ENCODE measurements at regions not wholly inside any gene's neighbourhood (a gene's known extent, or its start where the extent isn't known, plus 50 kb on each side); places are given as distances from the start of the nearest gene placed in this dataset.
"Not testable (repeated sequence)": the region's sequence is repeated elsewhere in the genome, so short reads cannot be mapped to it uniquely, and the experiment has no call there.

DNA sequence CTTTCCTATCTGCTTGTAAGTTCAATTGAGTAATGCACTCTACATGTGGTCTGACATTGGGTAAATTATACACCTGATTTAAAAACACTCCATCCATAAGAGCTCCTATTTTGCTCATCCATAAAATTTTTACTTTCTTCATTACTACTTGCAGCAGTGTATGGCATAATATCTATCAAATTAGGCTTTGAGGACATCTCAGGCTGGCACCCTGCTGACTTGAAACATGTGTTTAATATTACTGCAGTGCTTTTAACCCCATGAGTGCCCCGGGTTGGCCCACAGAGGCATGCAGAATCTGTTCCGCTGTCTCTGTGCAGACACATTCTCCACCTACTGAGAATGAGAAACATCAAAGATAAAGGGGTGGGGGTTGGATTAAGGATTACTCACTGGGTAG is 249.9 kb upstream of the DNAJC19 start:
- DNase-seq = no peak

DNA sequence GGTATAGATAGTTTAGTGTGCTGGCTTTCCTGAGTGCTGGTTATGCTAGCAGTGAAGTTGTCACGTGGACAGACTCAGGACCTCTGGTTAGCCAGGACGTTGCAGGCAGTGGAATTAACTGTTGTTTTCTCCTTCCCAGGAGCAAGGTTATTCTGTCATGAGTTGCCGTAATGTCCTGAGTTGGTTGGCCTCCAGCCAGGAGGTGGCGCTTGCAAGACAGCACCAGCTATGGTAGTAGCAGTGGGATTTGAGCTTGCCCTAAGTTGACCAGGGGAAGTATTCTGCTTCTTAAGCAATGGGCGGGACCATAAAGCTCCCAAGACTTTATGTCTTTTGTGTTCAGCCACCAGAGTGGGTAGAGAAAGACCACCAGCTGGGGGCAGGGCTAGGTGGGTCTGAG is 240.7 kb upstream of the DNAJC19 start:
- no peak for DNase-seq

DNA sequence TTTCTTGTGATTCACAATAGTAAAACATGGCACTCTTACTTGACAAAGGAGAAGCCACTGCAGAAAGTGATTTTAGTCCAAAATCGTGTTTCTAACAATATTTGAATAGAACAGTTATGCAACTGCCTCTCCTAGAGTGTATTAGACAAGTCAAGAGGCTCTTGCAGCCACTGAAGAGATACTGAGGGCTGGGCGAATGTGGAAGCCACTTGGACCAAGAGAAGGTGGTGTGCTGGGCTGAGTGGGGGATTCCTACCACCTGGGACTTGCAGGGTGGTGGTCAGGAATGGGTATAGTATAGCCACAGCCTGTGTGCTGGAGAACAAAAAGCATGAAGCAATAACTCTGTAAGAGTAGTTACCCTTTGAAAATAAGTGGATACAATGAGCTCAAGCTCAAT is 223.8 kb upstream of the DNAJC19 start:
- no peak for DNase-seq

DNA sequence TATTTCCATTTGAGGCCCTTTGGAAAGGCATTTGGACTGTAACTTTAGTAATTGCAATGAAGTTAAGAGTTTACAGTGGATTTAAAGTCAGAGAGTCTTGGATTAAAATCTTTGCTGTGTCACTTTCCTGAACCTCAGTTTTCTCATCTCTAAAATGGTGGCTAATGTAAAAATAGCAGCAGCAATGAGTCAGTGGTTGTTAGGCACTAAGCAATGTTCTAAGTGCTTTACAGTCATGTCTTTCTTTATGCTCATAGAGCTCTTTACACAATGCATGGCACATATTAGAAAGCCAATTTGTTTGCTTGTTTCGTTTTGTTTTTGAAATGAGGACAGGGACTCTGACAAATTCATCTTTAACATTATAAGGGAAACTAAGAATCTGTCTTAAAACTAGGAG is 222.7 kb upstream of the DNAJC19 start:
- DNase-seq = no peak

DNA sequence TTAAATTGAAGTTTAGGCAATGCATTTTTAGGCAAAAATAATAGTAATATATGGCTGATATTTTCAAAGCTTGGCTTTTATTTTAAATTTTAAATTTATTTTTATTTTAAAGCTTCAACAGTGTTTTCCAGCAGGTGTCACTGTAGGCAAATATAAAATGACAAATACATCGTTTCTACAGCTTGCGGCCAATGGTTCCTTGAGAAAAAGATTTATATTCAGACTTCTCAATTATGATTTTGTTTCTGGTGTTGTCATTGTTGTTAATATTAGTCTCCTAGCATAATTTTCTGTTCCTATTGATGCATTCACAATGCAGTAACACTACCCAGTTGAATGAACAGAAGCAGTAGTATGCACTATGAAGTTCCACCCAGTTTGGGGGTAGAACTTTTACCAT is 220.7 kb upstream of the DNAJC19 start:
- no peak for DNase-seq

DNA sequence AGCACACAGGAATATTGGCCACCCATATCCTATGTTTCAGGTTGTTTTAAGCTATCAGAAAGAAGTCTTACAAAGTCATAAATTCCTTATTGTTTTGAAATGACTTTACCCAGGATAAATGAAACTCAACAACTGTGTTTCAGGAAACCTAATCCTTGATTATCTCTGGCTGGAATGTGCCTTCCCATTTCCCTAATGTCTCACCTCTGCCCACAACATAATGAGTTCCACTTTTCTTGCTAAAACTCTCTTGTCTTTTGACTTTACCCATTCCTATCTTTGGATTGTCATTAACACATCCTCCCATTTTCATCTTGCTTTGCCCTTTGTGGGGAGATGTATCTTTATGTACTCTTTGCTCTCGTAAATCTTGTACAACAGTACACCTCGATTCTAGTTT is 200.0 kb upstream of the DNAJC19 start:
- no peak for DNase-seq

DNA sequence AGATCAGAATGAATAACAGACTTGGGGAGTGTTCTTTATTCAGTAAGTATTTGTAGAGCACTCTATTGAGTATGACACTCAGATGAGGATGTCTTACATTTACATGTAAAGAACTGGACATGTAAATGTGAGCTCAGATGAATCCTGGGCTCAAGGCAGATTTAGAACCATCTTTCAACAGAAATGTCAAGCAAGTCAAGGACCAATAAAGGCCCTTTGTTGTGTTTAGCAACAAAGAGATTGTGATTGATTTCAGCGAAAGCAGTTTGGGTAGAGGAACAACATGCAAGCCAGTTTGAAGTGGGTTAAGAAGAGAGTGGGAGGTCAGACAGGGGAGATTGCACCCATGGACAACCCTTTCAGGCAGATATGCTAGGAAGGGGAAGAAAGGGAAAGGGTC is 194.2 kb upstream of the DNAJC19 start:
- no peak for DNase-seq

DNA sequence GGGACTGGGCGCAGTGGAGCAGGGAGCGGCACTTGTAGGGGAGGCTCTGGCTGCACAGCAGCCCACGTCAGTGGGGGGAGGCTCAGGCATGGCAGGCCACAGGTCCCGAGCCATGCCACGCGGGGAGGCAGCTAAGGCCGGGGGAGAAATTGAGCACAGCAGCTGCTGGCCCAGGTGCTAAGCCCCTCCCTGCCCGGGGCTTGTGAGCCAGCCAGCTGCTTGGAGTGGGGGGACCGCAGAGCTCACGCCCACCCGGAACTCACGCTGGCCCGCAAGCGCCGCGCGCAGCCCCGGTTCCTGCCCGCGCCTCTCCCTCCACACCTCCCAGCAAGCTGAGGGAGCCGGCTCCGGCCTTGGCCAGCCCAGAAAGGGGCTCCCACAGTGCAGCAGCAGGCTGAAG is 193.5 kb upstream of the DNAJC19 start:
- not testable (repeated sequence) for DNase-seq

DNA sequence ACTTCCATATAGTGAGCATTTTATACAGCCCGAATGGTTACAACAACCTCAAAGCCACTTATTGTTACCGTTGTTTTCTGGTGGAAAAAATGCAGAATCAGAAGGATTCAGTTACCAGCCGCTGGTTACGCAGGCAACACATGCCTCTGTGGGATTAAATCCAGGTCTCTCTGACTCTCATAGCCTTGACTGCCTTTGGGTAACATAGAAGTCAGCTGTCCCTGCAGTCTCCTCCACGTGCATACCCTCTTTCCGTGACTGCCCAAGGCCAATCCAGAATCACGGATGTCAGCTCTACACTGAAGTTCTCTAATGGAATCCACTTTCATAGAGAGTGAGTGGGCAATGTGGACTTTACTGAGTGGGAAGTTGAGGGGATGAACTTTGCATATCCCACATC is 189.5 kb upstream of the DNAJC19 start:
- DNase-seq = no peak

DNA sequence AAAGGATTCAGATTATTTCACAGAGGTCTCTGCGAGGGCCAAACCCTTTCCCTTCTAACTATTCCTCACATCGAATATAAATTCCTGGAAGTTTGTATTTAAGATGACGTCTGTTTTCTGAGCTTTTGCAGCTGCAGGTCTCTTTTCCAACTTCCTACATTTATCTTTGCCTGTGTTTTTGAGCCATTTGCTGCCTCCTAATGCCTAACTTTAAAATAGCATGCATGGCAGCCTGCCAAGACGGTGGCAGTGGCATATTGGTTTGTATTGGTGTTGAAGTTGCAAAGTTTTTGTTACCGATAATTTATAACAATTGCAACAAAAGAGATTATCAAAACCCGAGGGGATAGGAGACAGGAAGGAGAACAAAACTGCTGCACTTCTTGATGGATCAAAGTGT is 187.1 kb upstream of the DNAJC19 start:
- DNase-seq = peak; percentile 14

DNA sequence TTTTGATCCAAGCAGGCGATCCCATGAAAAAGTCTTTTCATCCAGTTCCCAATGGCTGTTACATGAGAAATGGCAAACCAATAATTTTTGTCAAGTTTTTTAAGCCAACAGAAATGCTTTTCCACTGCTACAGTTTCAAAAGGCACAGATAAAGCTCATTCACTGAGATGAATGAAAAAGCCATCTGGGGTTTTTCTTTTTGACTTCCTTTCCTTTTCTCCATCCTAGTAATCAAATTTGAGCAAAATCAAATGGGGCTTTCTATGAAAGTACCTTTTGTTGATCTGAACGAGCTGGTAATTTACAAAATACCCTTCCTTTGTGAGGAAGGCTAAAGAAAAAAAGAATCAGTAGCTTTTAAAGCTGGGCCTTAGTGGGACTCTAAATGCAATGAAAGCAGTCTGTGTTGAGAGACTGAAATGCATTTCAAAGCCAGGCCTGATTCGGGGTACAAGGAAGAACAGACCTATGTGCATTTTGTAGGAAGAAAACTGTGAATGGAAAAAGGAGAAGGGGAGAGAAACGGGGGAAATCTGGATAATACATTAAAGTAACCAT is 185.2 kb upstream of the DNAJC19 start:
- no peak for DNase-seq

DNA sequence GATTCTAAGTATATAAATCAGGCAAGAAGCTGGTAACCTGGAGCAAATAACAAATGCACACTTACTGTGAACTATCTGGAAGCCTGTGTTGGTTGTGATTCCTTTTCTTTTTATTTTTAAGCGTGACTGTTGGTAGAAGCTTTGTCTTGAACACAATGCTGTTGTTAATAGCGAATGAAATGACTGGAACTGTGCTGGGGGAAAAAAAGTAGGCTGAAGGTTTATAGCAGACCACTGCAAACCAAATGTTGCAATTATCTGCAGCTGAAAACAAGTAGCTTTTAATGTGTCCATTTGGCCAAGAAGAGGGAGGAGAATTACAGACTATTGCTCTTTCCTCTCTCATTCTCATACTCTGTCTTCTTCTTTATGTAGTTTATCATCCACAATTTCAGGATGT is 184.5 kb upstream of the DNAJC19 start:
- no peak for DNase-seq

DNA sequence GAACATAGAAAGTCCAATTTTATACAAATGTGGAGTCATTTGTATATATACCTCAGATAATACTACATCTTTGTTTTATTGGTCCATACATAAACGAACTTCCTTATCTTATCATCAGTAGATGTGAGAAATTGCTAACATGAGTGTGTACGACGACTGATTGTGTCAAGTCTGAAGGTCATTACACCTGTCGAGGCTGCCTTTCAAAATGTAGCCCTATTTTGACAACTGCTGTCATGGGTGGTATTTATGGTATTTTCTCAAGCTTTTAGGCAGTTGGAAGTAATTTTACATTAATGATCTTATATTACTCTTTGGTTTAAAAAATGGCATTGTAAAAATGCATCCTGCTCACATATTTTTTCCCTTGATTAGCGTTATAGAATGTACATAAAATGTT is 183.7 kb upstream of the DNAJC19 start:
- DNase-seq = no peak

DNA sequence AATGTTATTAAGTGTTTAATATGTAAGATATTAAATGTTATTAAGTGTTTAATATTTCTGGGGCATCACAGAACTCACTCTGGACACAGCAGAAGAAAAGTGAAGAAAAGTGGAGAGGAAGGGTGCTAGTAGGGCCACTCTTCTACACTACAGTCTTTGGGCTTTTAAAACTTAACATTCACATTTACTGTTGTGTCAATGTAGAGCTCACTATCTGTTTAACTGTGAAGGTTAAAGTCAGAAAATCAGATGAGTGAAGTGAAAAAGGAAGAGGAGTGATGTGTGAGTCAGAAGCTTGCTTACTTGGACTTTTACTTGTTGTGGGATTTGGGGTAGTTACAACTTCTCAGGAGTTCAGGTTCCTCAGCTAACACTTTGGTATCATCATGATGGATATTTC is 145.3 kb upstream of the DNAJC19 start:
- DNase-seq = no peak

DNA sequence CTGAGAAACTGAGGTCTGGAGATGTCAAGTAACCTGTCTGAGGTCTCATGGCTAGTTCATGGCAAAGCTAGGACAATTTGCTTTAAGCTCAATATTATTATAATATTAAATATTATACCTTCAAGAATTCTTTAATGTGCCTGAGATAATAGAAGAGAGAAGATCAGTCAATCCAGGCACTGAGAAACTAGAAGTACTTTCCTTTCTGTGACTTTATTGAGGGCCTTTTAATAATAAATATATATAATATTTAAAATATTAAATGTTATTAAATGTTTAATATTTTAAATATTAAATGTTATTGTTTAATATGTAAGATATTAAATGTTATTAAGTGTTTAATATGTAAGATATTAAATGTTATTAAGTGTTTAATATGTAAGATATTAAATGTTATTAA is 144.3 kb upstream of the DNAJC19 start:
- no peak for DNase-seq

DNA sequence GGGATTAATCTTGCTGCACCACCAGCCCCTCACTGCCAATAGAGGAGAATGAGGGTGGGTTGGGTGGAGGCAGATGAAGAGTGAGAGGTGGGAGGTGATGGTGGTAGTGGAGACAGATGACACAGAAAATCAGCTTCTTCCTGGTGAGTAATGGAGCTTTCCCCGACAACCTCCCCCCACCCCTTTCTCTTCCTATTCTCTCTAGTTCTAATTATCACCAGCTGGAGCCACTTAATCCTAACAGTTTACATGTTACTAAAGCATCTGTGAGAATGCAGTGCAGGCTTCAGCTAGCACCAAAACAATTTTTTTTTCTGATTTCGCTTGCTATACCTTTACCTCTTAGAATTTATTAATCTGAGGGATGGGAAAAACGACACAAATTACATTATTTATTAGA is 116.1 kb upstream of the DNAJC19 start:
- no peak for DNase-seq

DNA sequence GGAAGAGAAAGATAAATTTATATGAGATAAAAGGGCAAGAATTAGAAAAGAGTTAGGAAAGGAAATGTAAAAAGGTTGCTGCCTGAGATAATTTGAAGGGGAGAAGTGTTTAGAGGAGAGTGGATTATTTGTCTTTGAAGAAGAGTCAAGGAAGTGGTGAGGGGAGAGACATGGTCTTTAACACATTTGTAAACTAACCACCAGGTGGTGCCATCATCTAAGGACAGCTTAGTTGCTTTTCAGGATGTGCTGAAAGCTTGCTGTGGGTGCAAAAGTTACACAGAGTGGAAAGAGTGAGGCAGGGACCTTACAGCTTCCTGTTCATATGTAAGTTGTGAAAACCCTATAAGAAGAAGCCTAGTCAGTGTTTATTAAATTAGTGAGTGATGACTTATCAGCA is 114.1 kb upstream of the DNAJC19 start:
- DNase-seq = no peak

DNA sequence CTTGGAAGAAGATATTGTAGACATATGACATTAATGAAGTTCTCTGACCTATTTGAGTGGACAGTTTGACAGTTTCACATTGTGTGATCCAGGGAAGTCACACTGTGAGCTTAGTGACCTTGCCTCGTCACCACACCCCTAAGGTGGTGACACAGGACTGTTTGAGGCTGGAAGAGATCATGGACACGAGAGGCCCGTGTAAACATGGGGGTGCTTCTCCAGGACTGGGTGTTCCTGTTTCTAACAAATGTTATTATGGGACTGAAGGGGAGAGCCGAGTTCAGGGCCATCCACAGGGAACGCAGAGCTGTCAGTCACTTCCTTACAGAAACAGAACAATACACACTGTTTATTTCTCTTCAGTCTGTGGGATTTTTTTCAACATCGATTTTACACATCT is 96.5 kb upstream of the DNAJC19 start:
- DNase-seq = no peak

DNA sequence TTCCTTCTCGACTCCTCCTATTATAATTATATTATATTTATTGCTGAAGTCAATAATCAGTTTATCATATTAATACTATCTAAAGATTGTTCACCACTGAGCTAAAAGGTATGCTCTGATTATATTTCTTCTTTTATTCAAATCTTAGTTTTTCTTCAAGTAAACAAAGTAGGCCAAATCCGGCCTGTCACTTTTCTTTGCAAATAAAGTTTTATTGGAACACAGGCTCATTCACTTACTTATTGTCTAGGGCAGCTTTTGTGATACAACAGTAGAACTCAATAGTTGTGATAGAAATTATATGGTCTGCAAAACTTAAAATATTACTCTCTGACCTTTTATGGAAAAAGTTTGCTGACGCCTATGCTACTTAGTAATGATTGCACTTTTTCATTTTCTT is 92.4 kb upstream of the DNAJC19 start:
- no peak for DNase-seq

DNA sequence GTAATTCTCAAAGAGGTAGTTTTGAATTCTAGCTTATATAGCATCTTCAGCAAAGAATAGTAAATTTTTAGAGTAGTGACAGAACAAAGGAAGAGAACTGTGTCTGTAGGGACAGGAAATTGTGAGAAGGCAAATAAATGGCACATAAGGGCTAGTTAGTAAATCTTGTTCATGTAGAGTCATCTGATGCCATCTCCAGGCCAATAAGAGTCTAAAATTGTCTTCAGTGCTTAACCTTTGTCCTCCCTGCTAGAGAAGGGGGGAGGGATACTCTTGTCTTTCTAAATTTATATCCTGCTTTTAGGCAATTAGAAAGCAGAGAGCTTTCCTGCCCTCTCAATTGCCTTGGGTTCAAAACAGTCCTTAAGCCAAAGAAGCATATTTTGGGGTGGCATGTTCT is 87.0 kb upstream of the DNAJC19 start:
- DNase-seq = no peak

DNA sequence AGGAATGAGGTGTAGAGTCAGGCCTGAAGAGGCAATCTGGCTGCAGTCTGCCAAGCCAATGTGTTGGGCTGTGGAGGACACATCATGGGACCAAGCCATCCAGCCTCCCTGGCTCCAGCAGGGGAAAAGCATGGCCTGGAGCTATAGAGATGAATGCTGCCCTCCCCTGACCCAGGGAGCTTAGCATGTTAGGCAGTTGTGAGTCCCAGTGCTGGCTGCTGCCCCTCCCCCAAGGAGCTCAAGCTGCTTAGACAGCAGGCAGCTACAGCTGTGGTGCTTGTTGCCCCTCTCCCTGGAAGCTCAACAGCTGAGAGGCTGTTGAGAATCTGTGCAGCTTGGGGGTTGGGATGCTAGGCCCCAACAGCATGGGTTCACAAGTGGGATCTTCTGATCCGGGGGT is 85.6 kb upstream of the DNAJC19 start:
- no peak for DNase-seq

DNA sequence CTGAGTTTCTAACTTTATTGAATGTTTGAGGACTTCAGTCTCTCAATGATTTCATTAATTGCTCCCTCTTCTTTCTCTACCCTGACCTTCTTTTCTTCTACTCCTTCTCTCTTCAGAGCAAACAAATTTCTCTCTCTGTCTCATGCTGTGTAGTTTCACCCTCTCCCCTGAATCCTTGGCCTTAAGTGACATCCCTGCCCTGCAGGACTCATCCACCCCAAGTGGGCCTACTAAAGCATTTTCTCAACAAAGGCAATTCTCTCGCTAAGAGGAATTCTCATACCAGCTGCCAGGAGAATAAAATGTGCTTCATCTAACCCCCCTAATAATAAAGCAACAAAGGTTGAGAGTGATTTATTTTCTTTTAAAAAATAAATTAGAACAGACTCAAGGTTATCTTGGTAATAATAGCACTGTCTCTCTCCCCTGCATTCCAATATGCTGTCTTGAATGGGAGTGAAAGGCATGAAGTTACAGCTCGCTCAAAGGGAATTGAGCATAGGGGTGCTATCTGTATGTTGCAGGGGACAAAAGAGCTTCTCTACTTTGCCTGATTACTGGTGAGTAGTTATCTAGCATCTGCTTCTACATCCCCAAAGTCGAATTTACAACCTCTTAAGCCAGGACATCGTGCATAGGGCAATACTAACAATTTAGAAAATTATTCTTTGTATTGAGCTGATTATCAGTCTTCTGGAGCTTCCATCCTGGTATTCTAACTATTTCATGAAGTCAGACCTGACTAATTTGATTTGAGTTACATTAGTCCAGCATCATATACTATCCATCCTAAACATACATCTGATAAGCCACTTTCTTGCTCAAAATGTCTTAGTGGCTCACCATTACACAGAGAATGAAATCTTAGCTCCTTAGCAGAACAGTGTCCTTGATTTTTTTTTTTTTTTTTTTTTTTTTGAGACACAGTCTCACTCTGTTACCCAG is 76.9 kb upstream of the DNAJC19 start:
- no peak for DNase-seq

DNA sequence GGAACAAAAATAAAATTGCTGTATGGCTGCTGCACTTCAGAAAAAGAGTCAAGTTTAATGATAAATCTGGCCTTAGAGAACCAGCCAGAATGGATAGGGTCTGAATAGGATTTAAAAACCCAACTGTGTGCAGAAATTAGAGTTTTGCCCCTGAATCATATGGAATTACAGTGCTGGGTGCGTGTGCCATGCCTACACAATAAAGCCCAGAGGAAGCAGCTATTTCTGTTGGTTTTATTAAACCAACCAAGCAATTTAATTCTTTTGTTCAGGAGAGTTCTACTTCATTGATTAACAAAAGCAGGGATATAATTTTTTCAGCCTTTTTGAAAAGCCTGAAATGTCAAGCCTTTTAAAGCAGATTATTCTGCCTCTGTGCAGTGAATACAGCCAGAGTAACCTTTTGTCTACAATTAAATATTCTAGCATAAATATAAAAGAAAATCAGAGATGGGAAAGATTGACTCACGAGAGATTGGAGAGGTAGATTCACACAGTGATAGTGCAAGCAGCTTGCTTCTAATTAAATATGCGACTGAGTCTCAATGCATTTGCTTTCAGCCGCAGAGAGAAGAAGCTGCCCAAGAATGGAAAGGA is 66.7 kb upstream of the DNAJC19 start:
- DNase-seq = no peak

DNA sequence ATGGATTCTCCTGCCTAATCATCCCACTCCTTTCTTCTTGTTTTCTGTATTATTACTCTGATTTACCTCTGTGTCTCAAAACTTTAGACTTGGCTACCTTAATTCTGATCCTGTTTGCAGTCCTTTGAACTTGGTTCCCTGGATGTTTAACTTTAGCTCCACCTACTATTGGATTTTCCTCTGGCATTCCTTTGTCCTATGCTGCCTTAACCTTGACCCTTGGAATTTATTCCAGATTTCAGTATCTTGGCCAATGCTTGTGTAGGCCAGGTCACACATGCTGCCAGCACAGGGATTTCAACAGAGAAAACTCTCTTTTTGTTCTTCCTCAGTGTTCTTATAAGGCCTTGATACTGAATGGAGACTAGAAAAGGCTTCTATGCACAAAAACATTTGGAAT is 65.0 kb upstream of the DNAJC19 start:
- no peak for DNase-seq

DNA sequence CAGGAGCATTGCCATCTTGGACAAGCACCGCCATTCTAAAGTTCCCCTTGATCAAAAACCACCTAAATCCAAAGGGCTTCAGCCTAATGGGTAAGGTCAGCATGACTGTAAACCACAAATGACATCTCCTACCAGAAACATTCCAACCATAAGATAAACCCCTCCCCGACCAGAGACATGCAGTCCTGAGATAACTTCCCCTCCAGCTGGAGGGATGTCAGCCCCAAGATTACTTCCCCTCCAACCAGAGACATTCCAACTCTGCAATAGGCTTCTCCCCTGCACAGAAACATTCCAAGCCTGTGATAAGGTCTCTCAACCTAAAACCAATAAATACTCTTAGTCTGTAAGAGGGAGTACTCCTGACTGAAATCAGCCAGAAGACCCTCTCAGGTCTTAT is 62.7 kb upstream of the DNAJC19 start:
- DNase-seq = no peak
